ENCODE measurements at regions not wholly inside any gene's neighbourhood (a gene's known extent, or its start where the extent isn't known, plus 50 kb on each side); places are given as distances from the start of the nearest gene placed in this dataset.

DNA sequence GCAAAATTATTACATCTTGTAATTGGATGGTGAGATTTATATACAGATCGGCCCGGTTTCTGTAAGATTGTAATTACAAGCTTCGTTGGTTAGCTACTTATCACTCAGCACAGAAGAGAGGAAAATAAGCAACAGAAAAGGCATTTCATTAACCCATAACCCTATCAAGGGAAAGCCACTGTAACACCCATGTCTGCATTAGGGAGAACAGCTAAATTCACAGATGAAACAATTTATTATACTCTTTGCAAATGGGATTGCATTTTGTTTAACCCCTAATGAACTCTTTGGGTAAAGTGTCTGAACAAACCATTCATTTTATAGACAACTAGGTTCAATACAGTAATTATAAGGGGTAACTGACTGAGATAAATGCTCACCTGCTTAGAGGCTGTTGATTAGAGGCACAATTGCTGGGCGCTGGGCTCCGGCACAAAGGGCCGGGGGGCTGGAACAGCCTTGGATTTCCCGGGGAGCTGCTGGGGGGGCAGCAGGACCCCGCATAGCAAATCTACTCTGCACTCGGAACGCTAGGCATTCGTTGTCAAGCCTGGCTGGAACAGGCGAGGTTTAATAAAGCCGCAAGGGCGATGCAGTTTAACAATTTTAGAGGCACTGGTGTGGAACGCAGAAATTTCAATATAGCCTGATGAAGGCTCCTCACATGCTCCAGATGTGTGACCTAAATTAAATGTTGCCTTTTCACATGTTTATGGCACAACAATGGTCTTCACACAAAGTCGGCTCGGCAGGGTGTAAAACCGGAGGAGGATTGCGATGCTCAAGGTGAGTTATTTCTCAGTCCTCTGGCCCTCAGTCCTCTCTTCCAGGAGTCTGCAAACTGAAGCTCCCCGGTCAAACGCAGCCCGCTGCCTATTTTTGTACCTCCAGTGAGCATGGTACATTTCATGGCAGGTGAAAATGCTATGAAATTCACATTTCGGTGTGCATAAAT lies 134.0 kb upstream of the IRX6 start:
- Histone ChIP-seq H3K79me1 (replicated peaks; ENCODE audit: low read length, poor library complexity, severe bottlenecking) (no peaks in the 10 kb centered on the region), H3K36me3 (ENCODE audit: control insufficient read depth in 1 of 2, insufficient read depth in 2 of 2, low read depth in 1 of 2, low read length in 2 of 2) (no peaks in the 10 kb centered on the region), H3K27ac (ENCODE audit: low read length, poor library complexity, severe bottlenecking) (no peak overlapping the region), H4K8ac (ENCODE audit: low read length) (no peak overlapping the region), H2BK15ac (ENCODE audit: low read depth, poor library complexity, severe bottlenecking) (no peak overlapping the region), H3K4me2 (ENCODE audit: low read length, poor library complexity, severe bottlenecking) (no peak overlapping the region), H2AFZ (ENCODE audit: low read depth, low read length) (no peak overlapping the region), H3K14ac (ENCODE audit: low read length in 2 of 2) (no peak overlapping the region), H2BK120ac (ENCODE audit: low read depth, low read length) (no peak overlapping the region), H3K23ac (ENCODE audit: low read length in 2 of 2) (no peak overlapping the region), H3K18ac (ENCODE audit: low read depth in 1 of 2, low read length in 2 of 2) (no peak overlapping the region), H3K4ac (ENCODE audit: low read depth in 1 of 2, low read length in 2 of 2) (no peak overlapping the region), H2BK5ac (ENCODE audit: low read depth, low read length, poor library complexity, severe bottlenecking) (no peak overlapping the region), H3K4me1 (ENCODE audit: control insufficient read depth, insufficient read depth, low read depth, low read length) (no peaks in the 10 kb centered on the region), H3K9me3 (ENCODE audit: control insufficient read depth, low read length) (peaks cover 10% of the 10 kb centered on the region), H3K4me3 (ENCODE audit: insufficient read depth in 1 of 2, low read depth in 1 of 2, low read length in 2 of 2) (no peak overlapping the region), H3K9ac (ENCODE audit: low read length) (no peak overlapping the region), H2BK12ac (ENCODE audit: low read length in 2 of 2) (no peak overlapping the region), H4K91ac (ENCODE audit: low read length) (no peak overlapping the region), H2AK5ac (ENCODE audit: low read length, severe bottlenecking) (no peak overlapping the region), H3K27me3 (ENCODE audit: control insufficient read depth in 1 of 2, insufficient read depth in 1 of 2, low read length in 2 of 2) (peaks cover 7 to 12% of the 10 kb centered on the region in 2 experiments)
- no peak for DNase-seq
- WGBS: 70% methylated on average over 19 of the region's 23 CpGs

DNA sequence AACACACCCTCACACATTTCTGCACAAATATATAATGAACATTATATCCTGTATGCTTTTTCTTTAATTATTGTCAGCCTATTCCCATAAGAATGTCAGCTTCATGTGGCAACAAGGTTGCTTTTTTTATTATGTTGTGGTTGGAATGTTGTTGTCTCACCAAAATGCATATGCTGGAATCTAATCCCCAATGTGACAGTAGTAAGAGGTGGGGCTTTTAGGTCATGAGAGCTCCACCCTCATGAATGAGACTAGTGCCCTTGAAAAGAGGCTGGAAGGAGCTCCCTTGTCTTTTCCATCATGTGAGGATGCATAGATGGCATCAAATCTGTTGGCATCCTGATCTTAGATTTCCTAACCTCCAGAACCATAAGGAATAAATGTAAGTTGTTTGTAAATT lies 131.3 kb upstream of the IRX6 start:
- Histone ChIP-seq H2AFZ (ENCODE audit: low read depth, low read length) (no peak overlapping the region), H3K79me1 (replicated peaks; ENCODE audit: low read length, poor library complexity, severe bottlenecking) (no peaks in the 10 kb centered on the region), H3K4me1 (ENCODE audit: control insufficient read depth, insufficient read depth, low read depth, low read length) (no peaks in the 10 kb centered on the region), H3K14ac (ENCODE audit: low read length in 2 of 2) (no peak overlapping the region), H2AK5ac (ENCODE audit: low read length, severe bottlenecking) (no peak overlapping the region), H3K27me3 (ENCODE audit: control insufficient read depth in 1 of 2, insufficient read depth in 1 of 2, low read length in 2 of 2) (peaks cover 3 to 4% of the 10 kb centered on the region in 2 experiments), H3K4me3 (ENCODE audit: insufficient read depth in 1 of 2, low read depth in 1 of 2, low read length in 2 of 2) (no peak overlapping the region), H4K8ac (ENCODE audit: low read length) (no peak overlapping the region), H3K4me2 (ENCODE audit: low read length, poor library complexity, severe bottlenecking) (no peak overlapping the region), H3K9ac (ENCODE audit: low read length) (no peak overlapping the region), H3K9me3 (ENCODE audit: control insufficient read depth, low read length) (peaks cover 10% of the 10 kb centered on the region), H3K4ac (ENCODE audit: low read depth in 1 of 2, low read length in 2 of 2) (no peak overlapping the region), H3K23ac (ENCODE audit: low read length in 2 of 2) (no peak overlapping the region), H3K27ac (ENCODE audit: low read length, poor library complexity, severe bottlenecking) (no peak overlapping the region), H2BK120ac (ENCODE audit: low read depth, low read length) (no peak overlapping the region), H4K91ac (ENCODE audit: low read length) (no peak overlapping the region), H2BK5ac (ENCODE audit: low read depth, low read length, poor library complexity, severe bottlenecking) (no peak overlapping the region), H2BK15ac (ENCODE audit: low read depth, poor library complexity, severe bottlenecking) (no peak overlapping the region), H2BK12ac (ENCODE audit: low read length in 2 of 2) (no peak overlapping the region), H3K36me3 (ENCODE audit: control insufficient read depth in 1 of 2, insufficient read depth in 2 of 2, low read depth in 1 of 2, low read length in 2 of 2) (no peaks in the 10 kb centered on the region), H3K18ac (ENCODE audit: low read depth in 1 of 2, low read length in 2 of 2) (no peak overlapping the region)
- no peak for DNase-seq

DNA sequence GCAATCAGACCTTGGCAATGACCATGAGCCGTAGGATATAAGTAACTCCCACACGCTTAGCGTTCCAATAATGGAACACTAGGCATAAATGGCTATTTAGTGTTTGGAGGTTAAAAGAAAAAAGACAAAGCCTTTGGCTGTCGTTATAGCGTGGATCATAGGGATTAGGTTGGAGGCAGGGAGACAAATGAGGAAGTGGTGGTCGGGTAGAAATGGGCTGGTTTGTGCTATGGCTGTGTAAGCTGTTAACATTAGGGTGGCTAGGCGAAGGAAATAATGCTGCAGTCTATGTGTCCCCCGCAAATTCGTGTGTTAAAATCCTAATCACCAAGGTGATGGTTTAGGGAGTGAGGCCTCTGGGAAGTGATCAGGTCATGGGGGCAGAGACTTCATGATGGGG lies 120.4 kb upstream of the IRX6 start:
- Histone ChIP-seq H3K27me3 (ENCODE audit: control insufficient read depth in 1 of 2, insufficient read depth in 1 of 2, low read length in 2 of 2) (peaks cover 0 to 9% of the 10 kb centered on the region in 2 experiments), H3K9me3 (ENCODE audit: control insufficient read depth, low read length) (no peaks in the 10 kb centered on the region), H3K79me1 (replicated peaks; ENCODE audit: low read length, poor library complexity, severe bottlenecking) (no peaks in the 10 kb centered on the region), H3K27ac (ENCODE audit: low read length, poor library complexity, severe bottlenecking) (no peak overlapping the region), H3K36me3 (ENCODE audit: control insufficient read depth in 1 of 2, insufficient read depth in 2 of 2, low read depth in 1 of 2, low read length in 2 of 2) (no peaks in the 10 kb centered on the region), H3K14ac (ENCODE audit: low read length in 2 of 2) (no peak overlapping the region), H2BK120ac (ENCODE audit: low read depth, low read length) (no peak overlapping the region), H2AK5ac (ENCODE audit: low read length, severe bottlenecking) (no peak overlapping the region), H3K4me2 (ENCODE audit: low read length, poor library complexity, severe bottlenecking) (no peak overlapping the region), H4K8ac (ENCODE audit: low read length) (no peak overlapping the region), H2BK12ac (ENCODE audit: low read length in 2 of 2) (no peak overlapping the region), H2BK15ac (ENCODE audit: low read depth, poor library complexity, severe bottlenecking) (no peak overlapping the region), H2AFZ (ENCODE audit: low read depth, low read length) (no peak overlapping the region), H3K4me3 (ENCODE audit: insufficient read depth in 1 of 2, low read depth in 1 of 2, low read length in 2 of 2) (no peak overlapping the region), H3K23ac (ENCODE audit: low read length in 2 of 2) (no peak overlapping the region), H4K91ac (ENCODE audit: low read length) (no peak overlapping the region), H2BK5ac (ENCODE audit: low read depth, low read length, poor library complexity, severe bottlenecking) (no peak overlapping the region), H3K18ac (ENCODE audit: low read depth in 1 of 2, low read length in 2 of 2) (no peak overlapping the region), H3K4me1 (ENCODE audit: control insufficient read depth, insufficient read depth, low read depth, low read length) (no peaks in the 10 kb centered on the region), H3K4ac (ENCODE audit: low read depth in 1 of 2, low read length in 2 of 2) (no peak overlapping the region), H3K9ac (ENCODE audit: low read length) (no peak overlapping the region)
- DNase-seq: no peak
- WGBS: 86% methylated on average over 9 of the region's 9 CpGs

DNA sequence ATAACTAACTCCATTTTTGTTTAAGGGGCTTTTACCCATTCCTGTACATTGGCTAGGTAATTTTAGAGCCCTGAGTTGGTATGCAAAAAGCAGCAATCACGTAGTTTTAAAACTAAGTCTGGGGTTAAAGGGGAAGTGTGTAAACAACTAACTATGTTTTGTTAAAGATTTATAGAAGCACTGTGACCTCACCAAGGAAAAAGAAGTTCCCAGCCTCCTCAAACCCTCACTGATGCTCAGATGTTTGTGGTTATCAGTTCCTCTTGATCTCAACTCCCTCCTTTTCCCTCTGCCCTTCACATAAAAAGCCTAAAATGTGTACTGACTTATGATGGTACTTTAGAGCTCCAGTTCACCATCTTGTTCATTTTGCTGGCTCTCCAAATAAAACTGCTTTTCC lies 119.9 kb upstream of the IRX6 start:
- no peak overlapping the region for H3K23ac ChIP-seq (ENCODE audit: low read length in 2 of 2)
- H2AFZ ChIP-seq (ENCODE audit: low read depth, low read length): no peak overlapping the region
- no peaks in the 10 kb centered on the region for H3K4me1 ChIP-seq (ENCODE audit: control insufficient read depth, insufficient read depth, low read depth, low read length)
- no peaks in the 10 kb centered on the region for H3K79me1 ChIP-seq (replicated peaks; ENCODE audit: low read length, poor library complexity, severe bottlenecking)
- WGBS: no CpG with 5 or more reads among the region's 1 CpG
- H3K4ac ChIP-seq (ENCODE audit: low read depth in 1 of 2, low read length in 2 of 2): no peak overlapping the region
- H4K8ac ChIP-seq (ENCODE audit: low read length): no peak overlapping the region
- H3K4me3 ChIP-seq (ENCODE audit: insufficient read depth in 1 of 2, low read depth in 1 of 2, low read length in 2 of 2): no peak overlapping the region
- no peak overlapping the region for H4K91ac ChIP-seq (ENCODE audit: low read length)
- no peaks in the 10 kb centered on the region for H3K9me3 ChIP-seq (ENCODE audit: control insufficient read depth, low read length)
- H3K27me3 ChIP-seq (ENCODE audit: control insufficient read depth in 1 of 2, insufficient read depth in 1 of 2, low read length in 2 of 2): peaks cover 0 to 9% of the 10 kb centered on the region in 2 experiments
- no peak overlapping the region for H3K4me2 ChIP-seq (ENCODE audit: low read length, poor library complexity, severe bottlenecking)
- H3K14ac ChIP-seq (ENCODE audit: low read length in 2 of 2): no peak overlapping the region
- no peaks in the 10 kb centered on the region for H3K36me3 ChIP-seq (ENCODE audit: control insufficient read depth in 1 of 2, insufficient read depth in 2 of 2, low read depth in 1 of 2, low read length in 2 of 2)
- no peak overlapping the region for H3K18ac ChIP-seq (ENCODE audit: low read depth in 1 of 2, low read length in 2 of 2)
- no peak for DNase-seq
- no peak overlapping the region for H2BK12ac ChIP-seq (ENCODE audit: low read length in 2 of 2)
- no peak overlapping the region for H3K9ac ChIP-seq (ENCODE audit: low read length)
- H2AK5ac ChIP-seq (ENCODE audit: low read length, severe bottlenecking): no peak overlapping the region
- H2BK5ac ChIP-seq (ENCODE audit: low read depth, low read length, poor library complexity, severe bottlenecking): no peak overlapping the region
- no peak overlapping the region for H2BK120ac ChIP-seq (ENCODE audit: low read depth, low read length)
- H2BK15ac ChIP-seq (ENCODE audit: low read depth, poor library complexity, severe bottlenecking): no peak overlapping the region
- H3K27ac ChIP-seq (ENCODE audit: low read length, poor library complexity, severe bottlenecking): no peak overlapping the region
